Activated CD8-positive, alpha-beta memory T cell treated with anti-CD3 and anti-CD28 coated beads, Interleukin-2, amount 50 U/mL, for 1 hour (primary cell): ENCODE measurements at regions not wholly inside any gene's neighbourhood (a gene's known extent, or its start where the extent isn't known, plus 50 kb on each side); places are given as distances from the start of the nearest gene placed in this dataset.

Experiments used
- DNase-seq: peaks from one replicate; pipeline ENCODE4 v3.0.0-alpha.2; 2020; ENCODE audit errors: extremely low read depth

- DNase-seq = no peak
Measured at GRCh38 chr3:178147001-178147400, 389.2 kb upstream of the KCNMB2 start.

DNA sequence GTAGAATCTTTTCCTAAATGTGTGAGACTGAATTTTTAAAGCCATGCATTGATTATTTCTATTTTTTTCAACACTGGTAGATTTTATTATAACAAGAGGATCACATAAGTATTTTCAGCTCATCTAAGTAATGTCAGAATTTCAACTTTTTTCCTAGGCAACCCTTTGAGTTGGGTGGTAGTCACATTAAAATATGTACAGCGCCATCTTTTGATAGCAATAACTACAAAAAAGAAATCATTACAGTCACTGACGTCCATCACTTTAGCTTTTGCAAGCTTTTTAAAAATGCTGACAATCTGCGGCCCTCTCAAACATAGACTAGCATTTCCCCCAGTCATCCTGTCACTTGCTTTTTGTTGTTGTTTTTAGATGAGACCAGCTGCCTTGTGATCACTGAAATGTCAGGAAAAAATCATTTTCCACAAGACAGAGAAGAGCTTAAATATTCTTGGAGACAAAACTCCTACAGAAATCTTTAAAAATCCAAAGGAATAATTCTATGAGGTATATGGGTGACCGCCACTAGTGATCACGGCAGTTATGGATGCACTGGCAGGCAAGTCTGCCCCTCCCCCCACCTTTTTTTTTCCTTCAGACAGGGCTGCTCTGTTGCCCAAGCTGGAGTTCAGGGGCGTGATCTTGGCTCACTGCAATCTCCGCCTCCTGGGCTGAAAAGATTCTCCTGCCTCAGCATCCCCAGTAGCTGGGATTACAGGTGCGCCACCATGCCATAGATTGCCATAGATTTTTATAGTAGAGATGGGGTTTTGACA lies 384.0 kb upstream of the KCNMB2 start:
- no peak for DNase-seq

GRCh38 chr3:178152988-178153387 lies 383.2 kb upstream of the KCNMB2 start:
- no peak for DNase-seq

- DNase-seq = no peak
Measured at GRCh38 chr3:178155521-178155920, 380.7 kb upstream of the KCNMB2 start.

- DNase-seq = no peak
Measured at GRCh38 chr3:178156301-178156700, 379.9 kb upstream of the KCNMB2 start.

- DNase-seq = no peak
Measured at GRCh38 chr3:178159691-178160220, 376.5 kb upstream of the KCNMB2 start.

GRCh38 chr3:178169421-178169820 lies 366.8 kb upstream of the KCNMB2 start:
- DNase-seq = no peak

- DNase-seq = no peak
Measured at GRCh38 chr3:178170698-178171535, 365.3 kb upstream of the KCNMB2 start.

GRCh38 chr3:178172121-178172520 lies 364.1 kb upstream of the KCNMB2 start:
- DNase-seq = no peak

DNA sequence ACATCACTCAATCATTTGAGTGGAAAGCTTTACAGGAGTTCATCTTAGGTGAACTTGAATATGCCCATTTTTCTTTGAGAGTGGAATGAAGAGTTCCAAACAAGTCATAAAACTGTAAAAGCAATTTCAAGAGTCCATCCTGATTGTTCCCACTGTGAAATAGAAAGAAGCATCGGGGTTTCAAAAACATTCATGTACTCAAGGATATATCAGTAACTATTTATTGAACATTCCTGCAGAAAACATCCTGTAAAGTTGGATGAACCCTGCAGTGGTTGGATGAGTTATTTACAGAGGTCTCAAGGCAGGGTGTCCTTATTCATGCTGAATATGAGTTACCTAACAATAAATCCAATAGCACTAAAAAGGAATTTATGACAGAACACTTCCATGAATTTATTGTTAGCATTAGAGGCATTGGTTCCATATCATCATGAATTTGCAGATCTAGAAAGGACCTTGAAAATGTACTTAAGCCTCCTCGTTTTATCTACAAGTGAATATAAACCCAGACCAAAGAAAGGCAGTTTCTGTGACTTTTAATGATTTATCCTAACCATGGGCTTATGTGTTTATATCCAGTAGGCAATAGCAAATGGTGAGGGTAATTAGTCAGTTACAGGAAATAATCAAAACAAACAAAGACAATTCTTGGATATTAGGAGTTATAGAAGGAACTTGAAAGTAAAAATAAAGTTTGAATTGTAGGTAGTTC lies 361.9 kb upstream of the KCNMB2 start:
- no peak for DNase-seq

GRCh38 chr3:178181088-178181487 lies 355.1 kb upstream of the KCNMB2 start:
- no peak for DNase-seq

- DNase-seq = no peak
Measured at GRCh38 chr3:178181784-178182183, 354.5 kb upstream of the KCNMB2 start.

DNA sequence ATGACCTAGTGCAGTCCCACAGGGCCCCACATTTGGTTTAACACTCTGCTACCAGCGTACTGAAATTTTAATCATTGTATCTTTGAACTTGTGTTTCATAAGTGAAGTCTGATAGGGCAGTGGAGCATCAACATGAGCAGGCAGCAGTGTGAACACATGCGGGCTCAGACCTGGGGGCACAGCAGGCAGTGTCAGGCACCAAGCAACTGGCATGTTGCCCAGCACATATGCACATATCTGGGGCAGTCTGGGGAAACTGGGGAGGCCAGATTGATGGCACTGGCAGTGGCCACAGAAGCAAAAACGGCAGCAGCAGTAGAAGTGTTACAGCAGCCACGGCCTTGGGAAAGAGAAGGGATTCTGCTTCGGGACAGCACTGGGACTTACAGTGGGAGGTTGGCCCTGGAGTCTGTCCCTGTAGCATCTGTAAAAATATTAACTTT lies 353.9 kb upstream of the KCNMB2 start:
- no peak for DNase-seq

DNA sequence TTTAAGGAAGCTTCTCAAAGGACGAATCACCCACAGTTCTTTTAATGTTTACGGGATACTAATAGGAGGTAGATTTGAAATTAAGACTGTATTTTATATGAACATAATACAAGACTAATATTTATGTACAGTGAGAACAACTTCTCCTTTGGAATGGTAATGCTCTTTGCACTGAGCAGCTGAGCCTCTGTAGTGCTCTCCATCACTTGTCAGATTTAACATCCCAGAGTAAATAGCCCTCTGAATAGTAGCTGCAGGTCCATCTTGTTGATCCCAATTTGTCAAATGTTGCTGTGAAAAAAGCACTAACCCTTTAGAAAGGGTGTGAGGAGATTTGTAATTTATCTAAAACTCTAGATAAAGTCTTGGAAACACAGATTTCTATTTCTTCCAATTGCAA lies 351.4 kb upstream of the KCNMB2 start:
- DNase-seq = no peak

GRCh38 chr3:178186666-178187065 lies 349.6 kb upstream of the KCNMB2 start:
- DNase-seq = no peak

DNA sequence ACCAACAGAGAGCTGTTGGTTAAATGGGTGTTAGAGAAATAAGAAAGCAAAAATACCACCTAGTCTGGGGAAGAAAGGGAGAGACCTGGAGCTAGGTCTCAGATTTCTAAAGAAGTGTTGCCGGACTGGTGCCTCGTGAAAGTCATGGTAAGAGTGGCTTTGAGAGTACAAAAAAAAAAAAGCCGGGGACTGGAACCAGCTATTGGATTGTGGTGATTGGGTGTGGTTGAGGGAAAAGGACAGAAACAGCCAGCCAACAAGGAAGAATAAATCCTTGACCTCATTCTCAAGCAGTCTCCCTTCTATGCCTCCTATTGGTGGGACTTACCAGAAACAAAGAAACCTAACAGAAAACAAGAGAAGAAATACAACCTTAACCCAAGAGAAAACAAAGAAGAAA lies 346.4 kb upstream of the KCNMB2 start:
- no peak for DNase-seq

- no peak for DNase-seq
Measured at GRCh38 chr3:178193846-178194245, 342.4 kb upstream of the KCNMB2 start.

- no peak for DNase-seq
Measured at GRCh38 chr3:178194539-178194938, 341.7 kb upstream of the KCNMB2 start.

DNA sequence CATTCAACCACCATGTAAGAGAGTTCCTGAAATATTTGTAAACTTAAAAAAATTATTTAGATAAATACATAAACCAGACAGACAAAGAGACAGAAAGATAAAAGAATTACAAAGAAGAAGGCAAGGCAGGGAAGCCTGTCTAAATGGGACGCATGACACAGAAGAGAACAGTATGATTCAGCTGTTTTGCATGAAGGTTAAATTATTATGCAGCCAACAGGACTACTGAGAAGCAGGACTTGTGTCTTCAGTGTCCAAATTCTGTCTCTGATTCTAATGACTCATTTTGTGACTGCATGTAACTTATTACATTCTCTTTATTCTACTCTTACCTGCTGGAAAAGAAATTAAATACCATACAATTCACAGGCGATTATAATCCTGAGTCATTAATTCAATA lies 340.4 kb upstream of the KCNMB2 start:
- DNase-seq = no peak

DNA sequence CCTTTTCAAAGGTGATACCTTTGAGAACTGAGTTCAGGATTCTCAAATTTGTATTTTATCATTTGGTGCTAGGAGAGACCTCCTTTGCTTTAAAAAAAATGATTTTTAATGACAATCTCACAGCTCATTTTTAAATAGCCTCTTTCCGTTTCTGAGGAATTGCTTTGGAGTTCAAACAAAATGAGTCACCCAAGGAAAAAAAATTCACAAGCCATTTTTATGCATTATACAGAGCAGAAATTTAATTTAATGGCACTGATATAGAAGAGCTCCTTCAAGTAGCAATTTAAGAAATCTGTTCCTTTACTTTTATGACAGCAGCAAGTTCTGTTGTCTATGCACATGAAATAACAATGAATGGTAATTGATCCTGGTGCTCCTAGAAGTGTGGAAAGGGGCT lies 337.9 kb upstream of the KCNMB2 start:
- DNase-seq = no peak

- DNase-seq = no peak
Measured at GRCh38 chr3:178200316-178200715, 335.9 kb upstream of the KCNMB2 start.

DNA sequence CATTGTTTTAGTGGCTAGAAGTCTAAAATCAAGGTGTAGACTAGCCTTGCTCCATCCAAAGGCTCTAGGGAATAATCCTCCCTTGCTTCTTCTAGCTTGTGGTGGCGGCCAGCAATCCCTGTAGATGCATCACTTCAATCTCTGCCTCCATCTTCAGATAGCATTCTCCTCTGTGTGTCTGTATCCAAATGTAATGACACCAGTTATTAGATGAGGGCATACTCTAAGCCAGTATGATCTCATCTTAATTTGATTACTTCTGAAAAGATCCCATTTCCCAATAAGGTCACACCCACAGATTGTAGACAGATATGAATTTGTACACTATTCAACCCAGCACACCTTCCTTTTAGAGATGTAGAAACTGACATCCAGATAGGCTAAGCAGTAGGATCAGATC lies 334.5 kb upstream of the KCNMB2 start:
- DNase-seq = no peak
